Calu3 (cell line): ENCODE measurements at regions not wholly inside any gene's neighbourhood (a gene's known extent, or its start where the extent isn't known, plus 50 kb on each side); places are given as distances from the start of the nearest gene placed in this dataset.
"Not testable (repeated sequence)": the region's sequence is repeated elsewhere in the genome, so short reads cannot be mapped to it uniquely, and the experiment has no call there.

ENCODE experiments used
- BruUV-seq: library from RNA; stranded (reverse); fragments of 400-500 nt; replicated peaks from 2 replicates; lab custom pipeline; 2021; lab: Mats Ljungman, UMichigan
- CTCF ChIA-PET: fragments of 300-600 bp; sonication (Branson Sonifier 250); formaldehyde crosslinking; loops from one replicate; lab custom pipeline; 2022; ENCODE audit warnings: antibody characterized with exemption; lab: Charles Lee
- DNase-seq: peaks from one replicate; pipeline ENCODE4 v3.0.0; 2022
- H3K27ac Mint-ChIP-seq: one replicate; pipeline ENCODE4 v1.8.0; 2022; ENCODE audit warnings: mixed read lengths; ENCODE audit not compliant: unreplicated experiment
- H3K27me3 Mint-ChIP-seq: one replicate; pipeline ENCODE4 v1.8.0; 2022; ENCODE audit warnings: mixed read lengths; ENCODE audit not compliant: unreplicated experiment
- H3K36me3 Mint-ChIP-seq: one replicate; pipeline ENCODE4 v1.8.0; 2022; ENCODE audit warnings: mild to moderate bottlenecking, moderate library complexity, mixed read lengths; ENCODE audit not compliant: insufficient read depth, unreplicated experiment
- H3K4me1 Mint-ChIP-seq: one replicate; pipeline ENCODE4 v1.8.0; 2022; ENCODE audit warnings: mild to moderate bottlenecking, low read depth, mixed read lengths; ENCODE audit not compliant: unreplicated experiment
- H3K4me3 Mint-ChIP-seq: one replicate; pipeline ENCODE4 v1.8.0; 2022; ENCODE audit warnings: mild to moderate bottlenecking, low read depth, moderate library complexity, mixed read lengths; ENCODE audit not compliant: unreplicated experiment
- H3K9me3 Mint-ChIP-seq: one replicate; pipeline ENCODE4 v1.8.0; 2022; ENCODE audit warnings: low read depth, mixed read lengths; ENCODE audit not compliant: unreplicated experiment
- intact Hi-C: fragments of 100-400 bp; cut with micrococcal nuclease; formaldehyde crosslinking; loops from one replicate; pipeline ENCODE4 v1.10.0; 2022; ENCODE audit not compliant: unreplicated experiment
- TF ChIP-seq, protein P1 (sequence below): fragments of 200-600 bp; IDR thresholded peaks from one replicate; pipeline ENCODE4 v1.8.0; 2022; ENCODE audit warnings: antibody characterized with exemption; ENCODE audit not compliant: unreplicated experiment

DNA sequence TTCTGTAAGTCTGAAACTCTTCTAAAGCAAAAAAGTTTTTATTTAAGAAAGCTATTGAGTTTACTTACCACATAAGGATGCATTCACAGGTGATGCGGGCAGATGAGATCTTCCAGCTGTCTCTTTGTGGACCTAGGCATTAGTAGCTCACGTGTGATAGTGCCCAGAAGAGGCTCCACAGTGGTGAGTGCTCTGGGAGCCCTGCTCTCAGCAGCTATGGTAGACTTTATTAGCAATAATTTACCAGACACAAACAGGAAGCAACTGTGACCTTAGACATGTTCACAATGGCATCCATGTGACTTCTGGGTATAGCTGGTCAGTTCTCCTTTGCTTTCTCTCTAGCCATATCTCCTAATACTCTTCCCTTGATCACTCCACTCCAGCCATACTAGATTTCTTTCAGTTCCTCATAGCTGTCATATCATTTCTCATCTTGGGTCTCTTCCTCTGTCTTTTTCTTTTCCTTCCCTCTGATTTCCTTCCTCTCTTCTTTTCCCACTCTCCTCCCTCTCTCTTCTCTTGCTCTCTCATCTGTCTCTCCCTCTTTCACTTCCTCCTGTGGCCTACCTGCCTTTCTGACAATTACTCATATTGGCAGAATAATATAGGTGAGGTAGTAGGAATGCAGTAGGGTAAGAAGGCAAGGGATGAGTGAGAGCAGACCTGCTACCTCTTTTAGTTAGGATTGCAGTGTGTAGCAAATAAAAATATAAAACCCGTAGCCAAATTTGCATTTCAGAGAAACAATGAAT, 75.2 kb upstream of the SCAF11 start:
- Mint-ChIP-seq H3K9me3 (no peaks in the 10 kb centered on the region), H3K27ac (no peak overlapping the region), H3K36me3 (no peaks in the 10 kb centered on the region), H3K4me3 (no peak overlapping the region), H3K27me3 (no peaks in the 10 kb centered on the region), H3K4me1 (peaks cover 13% of the 10 kb centered on the region)
- CTCF ChIA-PET: interaction anchor here (0.7 kb wide), 1 partner anchor 59 kb away, joined by 7 read pairs; no protein-coding TSS in a partner anchor
- intact Hi-C loops: no loop called here
- TF ChIP-seq, protein P1, sequence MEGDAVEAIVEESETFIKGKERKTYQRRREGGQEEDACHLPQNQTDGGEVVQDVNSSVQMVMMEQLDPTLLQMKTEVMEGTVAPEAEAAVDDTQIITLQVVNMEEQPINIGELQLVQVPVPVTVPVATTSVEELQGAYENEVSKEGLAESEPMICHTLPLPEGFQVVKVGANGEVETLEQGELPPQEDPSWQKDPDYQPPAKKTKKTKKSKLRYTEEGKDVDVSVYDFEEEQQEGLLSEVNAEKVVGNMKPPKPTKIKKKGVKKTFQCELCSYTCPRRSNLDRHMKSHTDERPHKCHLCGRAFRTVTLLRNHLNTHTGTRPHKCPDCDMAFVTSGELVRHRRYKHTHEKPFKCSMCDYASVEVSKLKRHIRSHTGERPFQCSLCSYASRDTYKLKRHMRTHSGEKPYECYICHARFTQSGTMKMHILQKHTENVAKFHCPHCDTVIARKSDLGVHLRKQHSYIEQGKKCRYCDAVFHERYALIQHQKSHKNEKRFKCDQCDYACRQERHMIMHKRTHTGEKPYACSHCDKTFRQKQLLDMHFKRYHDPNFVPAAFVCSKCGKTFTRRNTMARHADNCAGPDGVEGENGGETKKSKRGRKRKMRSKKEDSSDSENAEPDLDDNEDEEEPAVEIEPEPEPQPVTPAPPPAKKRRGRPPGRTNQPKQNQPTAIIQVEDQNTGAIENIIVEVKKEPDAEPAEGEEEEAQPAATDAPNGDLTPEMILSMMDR: no peak
- DNase-seq: no peak
- no TSS peak for BruUV-seq

DNA sequence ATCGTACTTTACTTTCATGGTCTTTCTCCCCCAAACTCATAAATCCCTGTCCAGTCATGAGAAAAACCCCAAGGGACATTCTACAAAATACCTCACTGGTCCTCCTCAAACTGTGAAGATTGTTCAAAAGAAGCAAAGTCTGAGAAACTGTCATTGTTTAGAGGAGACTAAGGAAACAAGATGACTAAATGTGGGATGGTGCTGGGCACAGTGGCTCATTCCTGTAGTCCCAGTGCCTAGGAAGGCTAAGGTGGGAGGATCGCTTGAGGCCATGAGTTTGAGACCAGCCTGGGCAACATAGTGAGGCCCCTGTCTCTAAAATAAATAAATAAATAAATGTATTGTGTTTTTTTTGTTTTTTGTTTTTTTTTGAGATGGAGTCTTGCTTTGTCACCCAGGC, 74.2 kb upstream of the SCAF11 start:
- intact Hi-C loops: no loop called here
- Mint-ChIP-seq H3K9me3 (no peaks in the 10 kb centered on the region), H3K36me3 (no peaks in the 10 kb centered on the region), H3K27ac (no peak overlapping the region), H3K4me1 (peaks cover 10% of the 10 kb centered on the region), H3K27me3 (no peaks in the 10 kb centered on the region), H3K4me3 (no peak overlapping the region)
- no peak for DNase-seq
- no TSS peak for BruUV-seq
- TF ChIP-seq, protein P1: no peak
- CTCF ChIA-PET: no interaction called here

DNA sequence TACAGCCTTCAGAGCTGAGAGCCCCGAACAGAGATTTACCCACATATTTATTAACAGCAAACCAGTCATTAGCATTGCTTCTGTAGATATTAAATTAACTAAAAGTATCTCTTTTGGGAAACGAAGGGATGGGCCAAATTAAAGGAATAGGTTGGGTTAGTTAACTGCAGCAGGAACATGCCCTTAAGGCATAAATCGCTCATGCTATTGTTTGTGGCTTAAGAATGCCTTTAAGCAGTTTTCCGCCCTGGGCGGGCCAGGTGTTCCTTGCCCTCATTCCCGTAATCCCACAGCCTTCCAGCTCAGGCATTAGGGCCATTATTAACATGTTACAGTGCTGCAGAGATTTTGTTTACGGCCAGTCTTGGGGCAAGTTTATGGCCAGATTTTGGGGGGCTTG, 68.3 kb upstream of the SCAF11 start:
- H3K27ac Mint-ChIP-seq, intact Hi-C loops, H3K4me1 Mint-ChIP-seq, H3K9me3 Mint-ChIP-seq, H3K36me3 Mint-ChIP-seq, BruUV-seq, CTCF ChIA-PET, DNase-seq, H3K27me3 Mint-ChIP-seq, H3K4me3 Mint-ChIP-seq: not testable (repeated sequence)

DNA sequence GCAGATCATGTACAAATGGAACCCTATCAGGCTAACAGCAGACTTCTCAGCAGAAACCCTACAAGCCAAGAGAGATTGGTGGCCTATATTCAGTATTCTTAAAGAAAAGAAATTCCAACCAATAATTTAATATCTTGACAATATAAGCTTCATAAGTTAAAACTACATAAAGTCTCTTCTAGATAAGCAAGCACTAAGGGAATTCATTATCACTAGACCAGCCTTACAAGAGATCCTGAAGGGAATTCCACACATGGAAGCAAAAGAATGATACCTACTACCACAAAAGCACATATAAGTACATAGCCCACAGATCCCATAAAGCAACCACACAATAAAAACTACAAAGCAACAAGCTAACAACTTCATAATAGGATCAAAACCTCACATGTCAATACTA, 60.4 kb upstream of the SCAF11 start:
- H3K36me3 Mint-ChIP-seq: no peaks in the 10 kb centered on the region
- H3K4me1 Mint-ChIP-seq: no peaks in the 10 kb centered on the region
- TF ChIP-seq, protein P1: no peak
- H3K4me3 Mint-ChIP-seq: no peak overlapping the region
- no peak overlapping the region for H3K27ac Mint-ChIP-seq
- H3K9me3 Mint-ChIP-seq: peaks cover 13% of the 10 kb centered on the region
- intact Hi-C loops: no loop called here
- CTCF ChIA-PET: no interaction called here
- no peak for DNase-seq
- H3K27me3 Mint-ChIP-seq: no peaks in the 10 kb centered on the region
- BruUV-seq: no TSS peak

DNA sequence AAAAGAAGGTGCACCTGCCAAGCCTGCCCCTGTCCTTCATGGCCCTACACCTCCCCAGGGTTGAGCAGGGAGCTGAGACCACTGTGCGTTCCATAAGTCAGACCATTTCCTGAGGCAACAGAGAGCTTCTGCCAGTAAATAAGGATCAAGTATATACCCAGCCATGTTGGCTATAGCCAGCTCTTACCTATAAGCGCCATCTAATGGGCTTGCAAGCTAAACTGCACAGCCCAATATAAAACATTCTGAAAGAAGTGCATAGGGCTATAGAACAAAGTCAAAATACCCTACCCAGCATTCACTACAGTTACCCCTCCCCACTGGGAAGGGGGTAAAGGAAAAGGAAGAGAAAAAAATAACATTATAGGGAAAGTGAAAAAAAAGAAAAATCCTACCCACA, 59.3 kb upstream of the SCAF11 start:
- DNase-seq: no peak
- Mint-ChIP-seq H3K9me3 (peaks cover 15% of the 10 kb centered on the region), H3K27me3 (no peaks in the 10 kb centered on the region), H3K4me1 (no peaks in the 10 kb centered on the region), H3K27ac (no peak overlapping the region), H3K36me3 (no peaks in the 10 kb centered on the region), H3K4me3 (no peak overlapping the region)
- intact Hi-C loops: no loop called here
- no TSS peak for BruUV-seq
- CTCF ChIA-PET: no interaction called here
- TF ChIP-seq, protein P1: no peak
